PC-9 (cell line): ENCODE measurements at regions not wholly inside any gene's neighbourhood (a gene's known extent, or its start where the extent isn't known, plus 50 kb on each side); places are given as distances from the start of the nearest gene placed in this dataset.

Experiments used
- BruUV-seq: library from RNA; stranded (reverse); fragments of 400-500 nt; replicated peaks from 2 replicates; lab custom pipeline; 2021; lab: Mats Ljungman, UMichigan
- CTCF ChIA-PET: fragments of 300-600 bp; sonication (Branson Sonifier 250); formaldehyde crosslinking; loops from one replicate; lab custom pipeline; 2022; ENCODE audit warnings: antibody characterized with exemption; lab: Charles Lee
- POLR2A ChIA-PET: fragments of 300-600 bp; sonication (Branson Sonifier 250); formaldehyde crosslinking; loops from one replicate; lab custom pipeline; 2022; ENCODE audit warnings: antibody characterized with exemption; ENCODE audit not compliant: unreplicated experiment; lab: Charles Lee
- DNase-seq, 2 experiments: peaks; one replicate each; pipeline versions ENCODE4 v3.0.0 to v3.0.0-alpha.2; 2015 to 2022; ENCODE audit warnings: mixed read lengths in 1 of 2
- H2AFZ ChIP-seq: fragments of 200-600 bp; sonication (generic); 2 replicates; pipeline ENCODE4 v1.8.1; 2017; ENCODE audit warnings: antibody characterized with exemption
- H3F3A ChIP-seq: fragments of 200-600 bp; sonication (generic); 2 replicates; pipeline ENCODE4 v1.8.1; 2017; ENCODE audit warnings: antibody characterized with exemption, mild to moderate bottlenecking, low read depth; ENCODE audit not compliant: insufficient read depth
- H3K27ac ChIP-seq: fragments of 200-600 bp; sonication (generic); 2 replicates; pipeline ENCODE4 v1.6.1; 2016; ENCODE audit warnings: mixed run types
- H3K27me3 ChIP-seq: fragments of 200-600 bp; sonication (generic); 2 replicates; pipeline ENCODE4 v1.6.1; 2016; ENCODE audit warnings: low read depth, mixed run types; ENCODE audit not compliant: insufficient read depth
- H3K36me3 ChIP-seq: fragments of 200-600 bp; sonication (generic); 2 replicates; pipeline ENCODE4 v1.6.1; 2016; ENCODE audit warnings: low read depth, mixed run types
- H3K4me1 ChIP-seq: fragments of 200-600 bp; sonication (generic); replicated peaks from 2 replicates; pipeline ENCODE4 v1.6.1; 2016; ENCODE audit warnings: mixed run types; ENCODE audit not compliant: insufficient read depth
- H3K4me2 ChIP-seq: fragments of 200-600 bp; sonication (generic); 2 replicates; pipeline ENCODE4 v1.6.1; 2017; ENCODE audit warnings: mixed run types
- H3K4me3 ChIP-seq: fragments of 200-600 bp; sonication (generic); 2 replicates; pipeline ENCODE4 v1.6.1; 2016; ENCODE audit warnings: mixed run types
- H3K79me2 ChIP-seq: fragments of 200-600 bp; sonication (generic); 2 replicates; pipeline ENCODE4 v1.6.1; 2017; ENCODE audit warnings: low read depth, mixed run types
- H3K9me2 ChIP-seq: fragments of 200-600 bp; sonication (generic); 2 replicates; pipeline ENCODE4 v1.8.1; 2017; ENCODE audit warnings: mild to moderate bottlenecking; ENCODE audit not compliant: insufficient read depth
- H3K9me3 ChIP-seq: fragments of 200-600 bp; sonication (generic); 2 replicates; pipeline ENCODE4 v1.8.1; 2016; ENCODE audit warnings: low read depth; ENCODE audit not compliant: insufficient read depth
- H4K20me1 ChIP-seq: fragments of 200-600 bp; sonication (generic); 2 replicates; pipeline ENCODE4 v1.8.1; 2017; ENCODE audit not compliant: insufficient read depth
- CTCF ChIP-seq: fragments of 200-600 bp; sonication (generic); conservative IDR thresholded peaks from 2 replicates; pipeline ENCODE4 v1.6.1; 2017; ENCODE audit warnings: mixed run types, antibody characterized with exemption, mild to moderate bottlenecking, moderate library complexity
- EZH2 ChIP-seq: fragments of 200-600 bp; sonication (generic); IDR thresholded peaks from 2 replicates; pipeline ENCODE4 v1.8.0; 2017; ENCODE audit warnings: antibody characterized with exemption, low read depth
- intact Hi-C: fragments of 100-400 bp; cut with micrococcal nuclease; formaldehyde crosslinking; loops from one replicate; pipeline ENCODE4 v1.10.0; 2022; ENCODE audit not compliant: unreplicated experiment

DNA sequence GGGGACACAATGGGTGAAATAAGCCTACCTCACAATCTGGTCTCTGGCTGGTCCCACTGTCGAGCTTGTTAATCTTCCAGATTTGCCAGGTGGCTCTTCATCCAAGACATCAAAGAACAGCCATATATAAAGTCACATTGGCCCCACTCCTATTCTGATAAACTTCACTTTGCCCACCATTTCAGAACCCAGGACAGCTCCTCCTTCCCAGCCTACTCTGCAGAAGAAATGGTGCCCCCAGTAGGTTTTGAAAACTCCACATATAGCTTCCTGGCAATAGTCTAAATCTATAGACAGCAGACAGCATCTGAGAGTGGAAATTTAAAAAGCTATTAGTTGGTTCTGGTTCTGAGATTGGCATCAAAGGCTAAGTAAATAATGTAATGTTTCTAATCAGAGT is 143.1 kb upstream of the PCSK2 start:
- H3K9me2 ChIP-seq = no peaks in the 10 kb centered on the region; the same call in 1 of the 2 replicates
- CTCF ChIA-PET = no interaction called here
- H3K9me3 ChIP-seq = no peaks in the 10 kb centered on the region
- intact Hi-C loops = no loop called here
- POLR2A ChIA-PET = interaction anchor here (0.7 kb wide), 1 partner anchor 99 kb away, joined by 3 read pairs; no protein-coding TSS in a partner anchor
- H3K4me2 ChIP-seq = no peak overlapping the region
- no peak for DNase-seq
- no peaks in the 10 kb centered on the region for H4K20me1 ChIP-seq
- H3K36me3 ChIP-seq = no peaks in the 10 kb centered on the region
- BruUV-seq = no TSS peak
- TF ChIP-seq CTCF (no peak), EZH2 (no peak)
- H3K79me2 ChIP-seq = no peaks in the 10 kb centered on the region
- H3K4me1 ChIP-seq = no peaks in the 10 kb centered on the region
- no peak overlapping the region for H3K27ac ChIP-seq
- no peaks in the 10 kb centered on the region for H3K27me3 ChIP-seq
- H2AFZ ChIP-seq = no peak overlapping the region
- H3F3A ChIP-seq = no peaks in the 10 kb centered on the region
- H3K4me3 ChIP-seq = no peak overlapping the region

GRCh38 chr20:17084909-17085308 is 141.9 kb upstream of the PCSK2 start:
- BruUV-seq = no TSS peak
- no peak for DNase-seq
- H3F3A ChIP-seq = no peaks in the 10 kb centered on the region
- no peaks in the 10 kb centered on the region; the same call in 1 of the 2 replicates for H3K9me2 ChIP-seq
- no peaks in the 10 kb centered on the region for H4K20me1 ChIP-seq
- no peak overlapping the region for H3K4me2 ChIP-seq
- no peaks in the 10 kb centered on the region for H3K9me3 ChIP-seq
- H3K27ac ChIP-seq = no peak overlapping the region
- ChIA-PET CTCF (no interaction called here), POLR2A (no interaction called here)
- H3K27me3 ChIP-seq = no peaks in the 10 kb centered on the region
- no peaks in the 10 kb centered on the region for H3K36me3 ChIP-seq
- H3K79me2 ChIP-seq = no peaks in the 10 kb centered on the region
- intact Hi-C loops = no loop called here
- TF ChIP-seq CTCF (no peak), EZH2 (no peak)
- H3K4me1 ChIP-seq = no peaks in the 10 kb centered on the region
- no peak overlapping the region for H3K4me3 ChIP-seq
- no peak overlapping the region for H2AFZ ChIP-seq

- Histone ChIP-seq H3K9me2 (no peaks in the 10 kb centered on the region), H3K27ac (no peak overlapping the region), H3K79me2 (no peaks in the 10 kb centered on the region), H3K4me1 (no peaks in the 10 kb centered on the region), H3K4me2 (no peak overlapping the region), H3K36me3 (no peaks in the 10 kb centered on the region), H3F3A (no peaks in the 10 kb centered on the region), H4K20me1 (no peaks in the 10 kb centered on the region; the same call in 1 of the 2 replicates), H3K27me3 (no peaks in the 10 kb centered on the region), H3K9me3 (no peaks in the 10 kb centered on the region), H3K4me3 (no peak overlapping the region), H2AFZ (no peak overlapping the region)
- TF ChIP-seq EZH2 (no peak), CTCF (no peak)
- CTCF ChIA-PET = no interaction called here
- intact Hi-C loops = no loop called here
- no TSS peak for BruUV-seq
- POLR2A ChIA-PET = no interaction called here
- no peak for DNase-seq
These were observed 133.1 kb upstream of the PCSK2 start for GRCh38 chr20:17093782-17094181.
